SK-N-SH treated with all-trans-retinoic acid at 6 μM for 48 hours (cell line): ENCODE measurements at regions not wholly inside any gene's neighbourhood (a gene's known extent, or its start where the extent isn't known, plus 50 kb on each side); places are given as distances from the start of the nearest gene placed in this dataset.

ENCODE experiments used
- ARNTL ChIP-seq: fragments of 450-650 bp; formaldehyde crosslinking; IDR thresholded peaks from 2 replicates; pipeline ENCODE4 v1.5.0; 2020; ENCODE audit warnings: low read depth, mild to moderate bottlenecking, moderate library complexity, borderline replicate concordance
- CREB5 ChIP-seq: fragments of 250-450 bp; sonication (Bioruptor Pico); IDR thresholded peaks from 2 replicates; pipeline ENCODE4 v1.5.1; 2020; ENCODE audit warnings: low read depth, mild to moderate bottlenecking, moderate library complexity
- ISL1 ChIP-seq: fragments of 250-450 bp; sonication (Bioruptor Pico); IDR thresholded peaks from 2 replicates; pipeline ENCODE4 v2.1.2; 2022; ENCODE audit warnings: mild to moderate bottlenecking, moderate library complexity
- OSR1 ChIP-seq: fragments of 250-450 bp; sonication (Bioruptor Pico); IDR thresholded peaks from 2 replicates; pipeline ENCODE4 v1.8.0; 2022; ENCODE audit warnings: moderate library complexity, mild to moderate bottlenecking, inconsistent platforms
- POU6F1 ChIP-seq: fragments of 250-450 bp; sonication (Bioruptor Pico); IDR thresholded peaks from 2 replicates; pipeline ENCODE4 v1.8.0; 2021; ENCODE audit warnings: low read depth, mild to moderate bottlenecking, moderate library complexity, borderline replicate concordance
- RARB ChIP-seq: fragments of 250-450 bp; sonication (Bioruptor Pico); IDR thresholded peaks from 2 replicates; pipeline ENCODE4 v1.8.0; 2021; ENCODE audit warnings: mild to moderate bottlenecking, moderate library complexity
- TCF4 ChIP-seq: fragments of 250-450 bp; sonication (Bioruptor Pico); IDR thresholded peaks from 2 replicates; pipeline ENCODE4 v1.8.0; 2021; ENCODE audit warnings: mild to moderate bottlenecking, moderate library complexity, borderline replicate concordance
- ZFP30 ChIP-seq: fragments of 450-650 bp; formaldehyde crosslinking; IDR thresholded peaks from 2 replicates; pipeline ENCODE4 v1.5.0; 2022; ENCODE audit warnings: mild to moderate bottlenecking, moderate library complexity
- ZNF70 ChIP-seq: fragments of 450-650 bp; formaldehyde crosslinking; IDR thresholded peaks from 2 replicates; pipeline ENCODE4 v1.5.0; 2020; ENCODE audit warnings: mild to moderate bottlenecking, moderate library complexity

- TF ChIP-seq ISL1 (no peak), ZFP30 (CRISPR knock-in tag) (no peak), ARNTL (no peak), RARB (no peak), POU6F1 (CRISPR knock-in tag) (no peak), TCF4 (CRISPR knock-in tag) (no peak), ZNF70 (no peak), OSR1 (CRISPR knock-in tag) (no peak), CREB5 (CRISPR knock-in tag) (no peak)
Measured at GRCh38 chr6:170042596-170043118, 248.2 kb downstream of the DLL1 start.
